Glutamatergic neuron (in vitro differentiated cells): ENCODE measurements at regions not wholly inside any gene's neighbourhood (a gene's known extent, or its start where the extent isn't known, plus 50 kb on each side); places are given as distances from the start of the nearest gene placed in this dataset.

ENCODE experiments used
- DNase-seq: peaks from one replicate; pipeline ENCODE4 v3.0.0; 2022
- H3K27ac Mint-ChIP-seq: one replicate; pipeline ENCODE4 v1.8.0; 2020; ENCODE audit warnings: mild to moderate bottlenecking, mixed read lengths, inconsistent platforms; ENCODE audit not compliant: unreplicated experiment
- H3K27me3 Mint-ChIP-seq: one replicate; pipeline ENCODE4 v1.8.0; 2020; ENCODE audit warnings: mild to moderate bottlenecking, moderate library complexity, mixed read lengths, inconsistent platforms; ENCODE audit not compliant: unreplicated experiment
- H3K36me3 Mint-ChIP-seq: one replicate; pipeline ENCODE4 v1.8.0; 2020; ENCODE audit warnings: mild to moderate bottlenecking, mixed read lengths, inconsistent platforms; ENCODE audit not compliant: unreplicated experiment
- H3K4me1 Mint-ChIP-seq: one replicate; pipeline ENCODE4 v1.8.0; 2020; ENCODE audit warnings: mild to moderate bottlenecking, low read depth, mixed read lengths, inconsistent platforms; ENCODE audit not compliant: unreplicated experiment
- H3K4me3 Mint-ChIP-seq: one replicate; pipeline ENCODE4 v1.8.0; 2020; ENCODE audit warnings: mild to moderate bottlenecking, mixed read lengths, inconsistent platforms; ENCODE audit not compliant: unreplicated experiment
- H3K9me3 Mint-ChIP-seq: one replicate; pipeline ENCODE4 v1.8.0; 2020; ENCODE audit warnings: mild to moderate bottlenecking, moderate library complexity, mixed read lengths, inconsistent platforms; ENCODE audit not compliant: unreplicated experiment
- TF ChIP-seq, protein P1 (sequence below): fragments of 200-600 bp; sonication (generic); IDR thresholded peaks from one replicate; pipeline ENCODE4 v1.5.0; 2021; ENCODE audit not compliant: partially characterized antibody, unreplicated experiment

GRCh38 chr5:98307811-98308210 is 465.7 kb upstream of the RGMB start:
- Mint-ChIP-seq H3K36me3 (no peaks in the 10 kb centered on the region), H3K27me3 (no peaks in the 10 kb centered on the region), H3K4me1 (no peaks in the 10 kb centered on the region), H3K27ac (no peak overlapping the region), H3K9me3 (no peaks in the 10 kb centered on the region), H3K4me3 (no peak overlapping the region)
- no peak for DNase-seq
- TF ChIP-seq, protein P1, sequence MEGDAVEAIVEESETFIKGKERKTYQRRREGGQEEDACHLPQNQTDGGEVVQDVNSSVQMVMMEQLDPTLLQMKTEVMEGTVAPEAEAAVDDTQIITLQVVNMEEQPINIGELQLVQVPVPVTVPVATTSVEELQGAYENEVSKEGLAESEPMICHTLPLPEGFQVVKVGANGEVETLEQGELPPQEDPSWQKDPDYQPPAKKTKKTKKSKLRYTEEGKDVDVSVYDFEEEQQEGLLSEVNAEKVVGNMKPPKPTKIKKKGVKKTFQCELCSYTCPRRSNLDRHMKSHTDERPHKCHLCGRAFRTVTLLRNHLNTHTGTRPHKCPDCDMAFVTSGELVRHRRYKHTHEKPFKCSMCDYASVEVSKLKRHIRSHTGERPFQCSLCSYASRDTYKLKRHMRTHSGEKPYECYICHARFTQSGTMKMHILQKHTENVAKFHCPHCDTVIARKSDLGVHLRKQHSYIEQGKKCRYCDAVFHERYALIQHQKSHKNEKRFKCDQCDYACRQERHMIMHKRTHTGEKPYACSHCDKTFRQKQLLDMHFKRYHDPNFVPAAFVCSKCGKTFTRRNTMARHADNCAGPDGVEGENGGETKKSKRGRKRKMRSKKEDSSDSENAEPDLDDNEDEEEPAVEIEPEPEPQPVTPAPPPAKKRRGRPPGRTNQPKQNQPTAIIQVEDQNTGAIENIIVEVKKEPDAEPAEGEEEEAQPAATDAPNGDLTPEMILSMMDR, result no peak

- Mint-ChIP-seq H3K27ac (no peak overlapping the region), H3K36me3 (no peaks in the 10 kb centered on the region), H3K27me3 (no peaks in the 10 kb centered on the region), H3K9me3 (no peaks in the 10 kb centered on the region), H3K4me3 (no peak overlapping the region), H3K4me1 (no peaks in the 10 kb centered on the region)
- TF ChIP-seq, protein P1, result no peak
- no peak for DNase-seq
These were observed 465.2 kb upstream of the RGMB start for GRCh38 chr5:98308231-98308630.

DNA sequence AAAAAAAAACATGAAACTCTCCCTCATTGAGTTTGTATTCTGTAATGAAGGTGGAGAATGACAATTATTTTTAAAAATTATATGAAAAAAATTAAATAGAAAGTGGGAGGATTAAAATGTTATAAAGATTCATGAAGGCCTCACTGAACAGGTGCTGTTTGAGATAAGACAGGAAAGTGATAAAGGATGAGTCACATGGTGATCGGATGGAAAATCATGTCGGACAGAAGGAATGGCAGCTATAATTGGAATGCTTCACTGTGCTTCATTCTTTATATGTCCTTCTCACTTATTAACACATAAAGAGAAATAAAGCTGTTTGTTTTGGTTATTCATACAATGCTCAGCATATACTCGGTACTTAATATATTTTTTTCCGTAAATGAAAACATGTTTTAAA is 464.5 kb upstream of the RGMB start:
- Mint-ChIP-seq H3K27ac (no peak overlapping the region), H3K36me3 (no peaks in the 10 kb centered on the region), H3K4me3 (no peak overlapping the region), H3K27me3 (no peaks in the 10 kb centered on the region), H3K9me3 (no peaks in the 10 kb centered on the region), H3K4me1 (no peaks in the 10 kb centered on the region)
- no peak for DNase-seq
- TF ChIP-seq, protein P1, result no peak

DNA sequence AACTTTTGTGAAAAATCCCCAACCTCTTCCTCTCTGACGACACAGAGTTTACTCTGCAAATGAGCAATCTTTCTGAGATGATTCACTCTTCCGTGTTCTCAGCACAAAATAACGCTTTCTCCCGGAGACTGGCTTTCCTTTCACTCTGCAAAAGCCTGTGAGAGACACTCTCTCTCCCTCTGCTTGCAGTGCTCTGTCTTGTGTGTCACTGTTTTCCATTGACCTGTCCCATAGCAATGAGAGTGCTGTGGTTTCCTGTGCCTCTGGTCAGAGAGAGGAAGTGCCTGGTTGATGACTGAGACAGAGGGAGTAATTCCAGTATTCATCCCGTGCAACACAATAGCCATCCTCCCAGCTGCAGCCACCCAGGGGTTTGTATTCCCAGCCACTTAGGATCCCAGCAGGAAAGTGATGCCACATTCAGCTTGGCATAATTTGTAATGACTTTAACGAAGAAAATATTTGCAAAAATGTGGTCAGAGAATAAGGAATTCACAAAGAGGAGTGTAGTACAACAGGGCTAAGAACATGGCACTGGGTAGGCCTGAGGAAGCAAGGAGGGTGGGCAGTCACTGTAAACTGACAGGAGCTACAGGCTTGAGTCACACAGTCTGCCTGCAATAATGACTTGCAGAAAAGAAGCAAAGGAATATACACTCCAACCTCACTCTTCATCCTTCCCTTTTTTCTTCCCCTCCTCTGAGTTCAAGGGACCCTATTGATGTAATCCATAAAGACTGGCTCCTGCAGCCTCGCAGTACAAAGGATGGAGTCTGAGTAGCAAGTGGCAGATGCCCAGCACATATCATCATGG is 463.5 kb upstream of the RGMB start:
- H3K27me3 Mint-ChIP-seq, result no peaks in the 10 kb centered on the region
- DNase-seq, result no peak
- TF ChIP-seq, protein P1, result no peak
- H3K4me1 Mint-ChIP-seq, result no peaks in the 10 kb centered on the region
- no peaks in the 10 kb centered on the region for H3K36me3 Mint-ChIP-seq
- H3K4me3 Mint-ChIP-seq, result no peak overlapping the region
- no peaks in the 10 kb centered on the region for H3K9me3 Mint-ChIP-seq
- no peak overlapping the region for H3K27ac Mint-ChIP-seq

GRCh38 chr5:98314292-98314691 is 459.2 kb upstream of the RGMB start:
- H3K4me3 Mint-ChIP-seq, result no peak overlapping the region
- TF ChIP-seq, protein P1, result no peak
- H3K36me3 Mint-ChIP-seq, result no peaks in the 10 kb centered on the region
- H3K27ac Mint-ChIP-seq, result no peak overlapping the region
- H3K9me3 Mint-ChIP-seq, result no peaks in the 10 kb centered on the region
- H3K27me3 Mint-ChIP-seq, result no peaks in the 10 kb centered on the region
- no peak for DNase-seq
- peaks cover 3% of the 10 kb centered on the region for H3K4me1 Mint-ChIP-seq
